ENCODE measurements at regions not wholly inside any gene's neighbourhood (a gene's known extent, or its start where the extent isn't known, plus 50 kb on each side); places are given as distances from the start of the nearest gene placed in this dataset.

DNA sequence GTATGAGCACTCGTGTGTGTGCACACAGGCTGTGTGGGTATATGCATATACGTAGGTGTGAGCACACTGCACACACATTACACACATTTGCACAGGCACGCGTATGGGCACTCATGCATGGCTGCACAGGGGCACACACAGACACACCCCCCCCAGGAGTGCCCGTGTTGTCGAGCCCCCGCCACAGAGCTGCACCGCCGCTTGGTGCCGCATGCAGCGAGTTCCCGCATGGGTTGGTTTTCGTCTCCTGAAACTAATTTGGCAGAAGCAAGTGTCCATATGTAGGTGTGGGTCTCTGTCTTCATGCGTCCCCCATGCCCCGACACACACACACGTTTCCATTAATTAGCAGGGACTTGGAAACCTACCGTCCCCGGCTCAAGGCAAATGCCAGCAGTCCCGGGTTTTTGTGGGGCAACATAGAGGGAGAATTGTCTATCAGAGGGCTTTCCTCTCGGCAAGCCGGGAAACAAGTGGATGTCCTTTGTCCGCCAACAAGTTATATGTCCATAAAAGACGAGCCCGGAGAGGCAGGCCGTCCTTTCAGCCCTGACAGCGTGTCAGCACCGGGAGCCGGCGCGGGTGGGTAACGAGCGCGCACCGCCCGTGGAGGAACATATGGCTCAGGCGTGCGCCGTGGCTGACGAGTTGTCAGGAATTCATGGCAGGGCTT, 1291.7 kb downstream of the BRD1 start:
- DNase-seq (ENCODE audit: low spot score) = no peak

DNA sequence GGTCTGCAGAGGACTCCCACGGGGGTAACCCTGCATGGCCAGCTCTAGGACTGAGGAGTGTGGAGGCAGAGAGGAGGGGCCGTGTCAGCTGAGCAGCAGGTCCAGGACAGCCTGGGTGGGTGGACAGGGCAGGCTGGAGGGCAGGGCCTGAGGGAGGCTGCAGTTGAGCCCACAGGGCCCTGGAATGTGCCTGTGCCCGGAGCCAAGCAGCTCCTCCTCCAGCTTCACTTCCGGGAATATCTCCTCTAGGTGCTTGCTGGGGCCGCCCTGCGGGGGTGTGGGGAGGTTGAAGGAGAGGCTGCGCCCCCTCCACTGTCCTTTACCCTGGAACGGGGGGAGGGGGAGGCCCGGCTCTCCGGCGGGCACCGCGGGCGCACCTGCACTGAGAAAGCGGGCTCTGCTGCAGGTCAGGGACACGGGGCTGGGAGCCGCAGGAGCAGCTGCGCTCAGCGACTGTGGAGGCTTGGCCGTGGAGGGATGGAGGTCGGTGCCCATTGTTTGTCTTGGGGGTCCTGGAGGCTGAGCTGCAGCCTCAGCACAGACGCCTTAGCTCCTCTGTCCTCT, 1293.2 kb downstream of the BRD1 start:
- no peak for DNase-seq (ENCODE audit: low spot score)

DNA sequence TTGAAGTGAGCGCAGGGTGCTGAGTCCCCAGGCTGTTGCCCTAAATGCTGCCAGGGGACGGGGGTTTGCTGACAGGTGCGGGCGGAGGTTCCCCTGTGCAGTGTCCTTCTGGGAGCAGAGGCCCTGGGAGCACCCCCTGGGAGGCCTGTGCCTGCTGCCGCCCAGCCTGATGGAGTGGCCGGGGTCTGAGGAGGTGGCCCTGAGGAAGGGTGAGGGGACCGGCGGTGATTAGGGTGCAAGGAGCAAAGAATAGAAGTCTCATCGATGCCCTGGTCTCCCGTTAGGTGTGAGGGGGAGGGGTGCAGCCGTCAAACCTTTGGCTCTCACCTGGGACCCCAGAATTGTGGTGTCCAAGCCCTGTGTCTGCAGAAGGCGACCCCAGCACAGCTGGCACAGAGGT, 1294.7 kb downstream of the BRD1 start:
- DNase-seq (ENCODE audit: low spot score) = no peak

DNA sequence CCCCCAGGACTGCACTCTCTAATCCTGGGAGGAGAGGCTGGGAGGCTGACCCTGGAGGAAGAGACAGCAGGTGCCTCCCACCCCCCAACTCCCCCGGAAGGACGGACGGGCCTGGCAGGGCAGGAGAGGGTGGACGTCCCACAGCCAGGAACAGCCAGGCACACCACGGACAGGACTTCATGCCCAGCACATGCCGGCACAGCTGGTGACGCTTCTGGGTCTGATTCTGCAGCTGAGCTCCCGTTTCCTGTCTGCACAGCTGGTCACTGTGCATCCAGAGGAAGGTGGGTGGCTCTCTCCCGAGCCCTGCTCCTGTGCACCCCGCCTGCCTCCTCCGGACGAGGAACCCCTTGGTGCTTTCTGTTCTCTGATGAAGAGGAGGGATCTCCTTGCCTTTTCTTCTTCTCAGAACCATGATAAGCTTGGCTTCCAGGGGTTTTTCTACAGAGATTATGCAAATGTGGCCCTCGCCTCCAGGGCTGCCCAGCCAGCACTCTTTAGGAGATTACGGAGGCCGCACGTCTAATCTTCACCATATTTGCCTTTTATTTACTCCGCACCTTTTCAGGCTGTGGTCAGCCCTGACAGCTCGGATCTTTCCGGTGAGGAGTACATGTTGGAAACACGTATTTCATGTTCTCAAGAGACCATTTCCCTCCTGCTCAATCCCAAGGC, 1295.8 kb downstream of the BRD1 start:
- no peak for DNase-seq (ENCODE audit: low spot score)

GRCh38 chr22:48531108-48531507, 1296.6 kb downstream of the BRD1 start:
- no peak for DNase-seq (ENCODE audit: low spot score)

GRCh38 chr22:48530666-48531065, 1297.0 kb downstream of the BRD1 start:
- DNase-seq (ENCODE audit: low spot score) = no peak

GRCh38 chr22:48528221-48528915, 1299.3 kb downstream of the BRD1 start:
- DNase-seq (ENCODE audit: low spot score) = no peak

- no peak for DNase-seq (ENCODE audit: low spot score)
These were observed 1303.9 kb downstream of the BRD1 start for GRCh38 chr22:48523761-48524160.

DNA sequence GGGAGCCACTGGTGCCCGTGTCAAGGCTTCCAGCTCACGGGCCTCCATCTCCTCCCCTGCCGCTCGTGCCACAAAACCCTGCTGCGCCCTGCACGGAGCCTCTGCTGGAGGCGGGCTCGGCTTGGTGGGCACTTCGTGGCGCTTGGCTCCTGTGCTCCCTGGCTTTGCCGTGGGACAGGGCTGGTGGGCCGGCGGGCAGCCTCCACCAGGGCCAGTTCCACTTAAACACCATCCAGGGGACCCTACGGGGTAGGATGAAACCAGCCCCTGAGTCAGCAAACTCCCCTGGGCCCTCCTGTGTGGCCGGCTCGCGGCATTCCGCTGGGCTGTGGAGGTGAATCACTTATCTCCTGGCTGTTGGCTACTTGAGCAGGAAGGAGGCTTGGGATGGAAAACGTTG, 1304.6 kb downstream of the BRD1 start:
- no peak for DNase-seq (ENCODE audit: low spot score)

DNA sequence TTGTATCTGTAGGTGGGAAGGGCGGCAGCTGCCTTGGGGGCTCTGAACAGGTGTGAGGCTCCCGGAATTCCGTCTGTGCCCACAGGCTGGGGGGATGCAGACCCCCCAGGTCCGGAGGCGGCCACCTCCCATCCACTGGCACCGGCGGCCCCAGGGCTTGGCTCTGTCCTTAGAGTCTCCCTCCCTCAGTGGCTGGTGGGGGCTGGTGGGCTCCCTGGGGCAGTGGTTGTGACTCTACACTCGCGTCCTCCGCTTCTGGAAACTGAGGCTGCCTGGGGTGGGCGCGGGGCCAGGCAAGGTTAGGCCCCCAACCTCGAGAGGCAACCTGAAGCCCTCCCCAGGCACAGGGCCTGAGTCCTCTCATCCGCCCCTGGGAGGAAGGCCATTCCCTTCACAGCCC, 1305.4 kb downstream of the BRD1 start:
- no peak for DNase-seq (ENCODE audit: low spot score)

GRCh38 chr22:48520884-48521588, 1306.6 kb downstream of the BRD1 start:
- no peak for DNase-seq (ENCODE audit: low spot score)

DNA sequence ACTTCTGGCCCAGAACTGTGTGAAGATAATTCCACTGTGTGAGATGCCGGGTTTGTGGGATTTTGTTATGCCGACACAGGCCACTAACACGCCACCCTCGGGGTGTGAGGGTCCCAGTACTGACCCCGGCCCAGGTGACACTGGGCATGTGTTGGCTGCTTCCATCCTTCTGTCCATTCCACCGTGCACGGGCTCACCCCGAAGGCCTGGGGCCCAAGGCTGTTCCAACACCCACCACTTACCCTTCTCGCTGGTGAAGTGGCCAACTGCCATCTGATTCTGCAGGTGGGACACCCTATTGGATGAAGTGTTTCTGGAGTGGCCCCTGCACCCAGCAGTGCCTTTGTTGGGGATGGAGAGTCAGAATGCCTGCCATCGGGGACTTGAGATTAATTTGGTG, 1307.5 kb downstream of the BRD1 start:
- DNase-seq (ENCODE audit: low spot score) = no peak

DNA sequence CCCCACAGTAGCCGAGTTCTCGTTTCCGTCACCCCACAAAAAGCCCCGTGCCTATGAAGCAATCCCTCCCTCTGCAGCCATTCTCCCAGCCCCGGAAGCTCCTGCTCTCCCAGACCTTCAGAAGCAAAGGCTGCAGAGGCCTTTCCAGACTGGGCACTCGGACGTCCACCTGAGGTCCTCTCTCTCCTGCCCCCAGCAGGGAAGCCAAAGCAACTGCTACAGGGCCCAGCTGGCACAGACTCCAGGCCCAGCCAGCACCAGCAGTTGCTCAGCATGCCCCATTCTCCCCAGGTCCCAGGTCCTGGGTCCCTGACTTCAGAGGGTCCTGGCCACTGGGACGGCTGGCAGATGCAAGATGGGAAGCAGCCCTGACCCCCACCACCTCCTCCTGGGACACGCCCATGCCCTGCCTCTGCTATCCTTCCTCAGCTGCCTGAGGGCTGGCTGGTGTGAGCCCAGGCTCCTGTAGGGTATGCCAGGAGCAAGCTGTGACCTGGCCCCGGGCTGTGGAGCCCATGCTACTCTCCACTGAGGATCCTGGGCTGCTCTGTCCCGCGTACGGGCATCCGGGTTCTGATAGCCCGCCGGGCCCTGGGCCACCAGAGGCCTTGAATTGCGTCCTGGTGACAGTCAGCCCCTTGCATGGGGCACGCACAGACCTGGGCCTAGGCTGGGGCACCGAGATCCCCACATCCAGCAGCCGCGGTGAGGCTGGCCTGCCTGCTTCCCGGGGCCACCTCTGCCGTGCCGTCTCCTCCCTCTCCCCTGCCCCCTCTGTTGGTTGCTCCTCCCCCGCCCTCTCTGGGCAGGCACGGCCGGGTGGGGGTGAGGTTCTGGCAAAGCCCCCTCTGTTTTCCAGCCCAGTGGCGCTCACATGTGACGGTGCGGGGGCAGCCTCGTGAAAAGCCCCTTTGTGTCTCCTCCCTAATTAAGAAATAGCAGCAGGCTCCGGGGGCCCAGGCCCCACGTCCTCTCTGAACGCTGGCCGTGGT, 1310.3 kb downstream of the BRD1 start:
- no peak for DNase-seq (ENCODE audit: low spot score)

DNA sequence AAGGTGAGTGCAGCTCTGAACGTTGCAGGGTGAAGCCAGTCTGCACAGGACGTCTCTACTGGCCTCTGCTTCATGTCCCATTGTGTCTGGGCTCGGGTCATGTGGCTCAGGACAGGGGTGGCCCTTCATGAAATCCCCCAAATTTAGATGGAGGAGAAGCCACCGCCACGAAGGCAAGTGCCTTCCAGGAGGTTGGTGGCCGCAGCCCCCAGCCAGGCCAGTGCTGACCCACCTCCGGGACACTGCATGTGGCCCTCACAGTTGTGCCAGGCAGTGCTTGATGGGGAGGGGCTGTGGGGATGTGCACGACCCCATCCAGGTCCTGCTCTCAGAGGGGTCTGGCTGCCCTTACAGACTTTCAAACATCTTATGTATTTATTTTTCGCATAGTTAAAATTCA, 1311.1 kb downstream of the BRD1 start:
- DNase-seq (ENCODE audit: low spot score) = no peak

DNA sequence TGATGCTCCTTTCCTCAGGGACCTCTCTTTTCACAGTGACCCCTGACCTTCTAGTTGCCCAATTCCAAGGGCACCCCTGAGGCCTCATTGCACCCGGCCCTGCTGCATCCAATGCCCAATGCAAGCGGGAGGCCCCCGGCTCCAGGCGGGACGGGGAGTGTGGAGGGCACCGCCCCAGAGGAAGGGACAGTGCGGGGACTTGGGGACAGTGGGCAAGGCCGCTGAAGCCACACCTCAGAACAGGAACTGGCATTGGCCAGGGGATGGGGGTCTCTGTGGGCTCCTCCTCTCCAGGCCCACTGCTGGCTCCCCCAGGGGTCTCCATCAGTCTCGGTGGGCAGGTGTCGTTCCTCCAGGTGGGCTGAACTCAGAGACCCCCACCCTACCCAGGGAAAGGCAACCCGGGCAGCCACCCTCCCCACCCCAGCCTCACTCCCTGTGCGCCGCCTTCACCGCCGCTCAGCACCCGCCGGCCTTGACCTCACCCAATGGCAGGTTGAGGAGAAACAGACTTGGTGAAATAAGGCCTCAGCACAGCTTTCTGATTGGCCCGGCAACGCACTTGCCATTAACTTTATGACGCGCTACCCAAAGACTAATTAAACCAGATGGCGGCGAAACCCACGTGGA, 1312.0 kb downstream of the BRD1 start:
- DNase-seq (ENCODE audit: low spot score) = no peak

DNA sequence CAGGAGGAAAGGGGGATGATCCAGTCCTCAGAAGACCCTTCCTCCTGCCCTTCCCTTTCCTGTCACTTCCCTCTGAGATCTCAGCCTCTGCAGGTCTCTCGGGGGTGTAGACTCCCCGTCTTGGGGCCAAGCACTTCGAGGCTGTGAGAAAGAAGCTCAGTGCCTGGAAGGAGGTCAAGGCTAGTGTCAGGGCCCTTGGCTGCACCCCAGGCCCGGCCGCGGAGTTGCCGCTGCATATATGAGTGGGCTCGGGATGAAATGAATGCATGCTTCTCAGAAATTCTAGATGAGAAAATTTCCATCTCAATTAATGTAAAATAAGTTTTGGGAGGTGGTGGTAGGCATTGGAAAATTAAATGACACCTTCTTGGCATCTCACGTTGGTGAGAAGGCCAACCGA, 1313.7 kb downstream of the BRD1 start:
- DNase-seq (ENCODE audit: low spot score) = no peak

- DNase-seq (ENCODE audit: low spot score) = no peak
These were observed 1314.2 kb downstream of the BRD1 start for GRCh38 chr22:48513446-48513845.

- no peak for DNase-seq (ENCODE audit: low spot score)
These were observed 1315.8 kb downstream of the BRD1 start for GRCh38 chr22:48511781-48512327.

DNA sequence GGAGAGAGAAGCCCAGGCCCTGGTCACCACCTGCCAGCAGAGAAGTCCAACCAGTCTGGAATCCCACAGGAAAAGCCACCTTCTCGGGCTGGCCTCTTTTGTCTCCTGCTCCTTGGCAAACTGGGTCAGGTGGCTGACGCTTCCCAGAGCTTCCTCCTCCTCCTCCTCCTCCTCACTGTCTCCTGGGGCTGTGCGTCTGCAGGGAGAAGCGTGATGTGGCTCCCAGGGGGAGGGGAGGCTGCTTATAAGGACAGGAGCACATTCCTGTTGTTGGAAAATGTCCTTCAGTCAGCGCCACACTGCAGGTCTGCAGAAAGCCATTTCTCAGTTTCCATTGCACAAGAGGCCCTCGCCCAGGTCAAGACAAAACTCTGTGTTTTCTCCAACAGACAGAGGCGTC, 1316.5 kb downstream of the BRD1 start:
- DNase-seq (ENCODE audit: low spot score) = no peak

GRCh38 chr22:48510599-48510998, 1317.1 kb downstream of the BRD1 start:
- no peak for DNase-seq (ENCODE audit: low spot score)
